PC-3 (cell line): ENCODE measurements at regions not wholly inside any gene's neighbourhood (a gene's known extent, or its start where the extent isn't known, plus 50 kb on each side); places are given as distances from the start of the nearest gene placed in this dataset.

Experiments
- ATAC-seq: fragments of 200-7000 bp; cut with Tn5 transposase; 2 replicates; pipeline ENCODE4 v1.9.1; 2020; ENCODE audit warnings: mild to moderate bottlenecking, moderate library complexity
- BruUV-seq: library from RNA; stranded (reverse); fragments of 400-500 nt; replicated peaks from 2 replicates; lab custom pipeline; 2021; lab: Mats Ljungman, UMichigan
- CTCF ChIA-PET: fragments of 300-600 bp; sonication (Branson Sonifier 250); formaldehyde crosslinking; loops from one replicate; lab custom pipeline; 2022; ENCODE audit warnings: antibody characterized with exemption; lab: Charles Lee
- POLR2A ChIA-PET: fragments of 300-600 bp; sonication (Branson Sonifier 250); formaldehyde crosslinking; loops from one replicate; lab custom pipeline; 2022; ENCODE audit warnings: antibody characterized with exemption; ENCODE audit not compliant: unreplicated experiment; lab: Charles Lee
- DNase-seq: peaks from one replicate; pipeline ENCODE4 v3.0.0-alpha.2; 2015
- H2AFZ ChIP-seq: fragments of 300-600 bp; sonication (generic); 2 replicates; pipeline ENCODE4 v1.6.0; 2016; ENCODE audit warnings: antibody characterized with exemption, low read length
- H3F3A ChIP-seq: fragments of 300-600 bp; sonication (generic); one replicate; pipeline ENCODE4 v1.6.0; 2017; ENCODE audit warnings: antibody characterized with exemption, low read length, control low read depth, mild to moderate bottlenecking; ENCODE audit not compliant: unreplicated experiment
- H3K27ac ChIP-seq: fragments of 300-600 bp; sonication (generic); 2 replicates; pipeline ENCODE4 v1.5.1; 2016; ENCODE audit warnings: mild to moderate bottlenecking, low read length
- H3K27me3 ChIP-seq: fragments of 300-600 bp; sonication (generic); 2 replicates; pipeline ENCODE4 v1.6.1; 2016; ENCODE audit warnings: low read length, mixed read lengths
- H3K36me3 ChIP-seq: fragments of 300-600 bp; sonication (generic); 2 replicates; pipeline ENCODE4 v1.6.1; 2016; ENCODE audit warnings: low read depth, mixed run types, low read length, mixed read lengths
- H3K4me1 ChIP-seq: fragments of 300-600 bp; sonication (generic); 2 replicates; pipeline ENCODE4 v1.5.1; 2016; ENCODE audit warnings: low read length; ENCODE audit not compliant: insufficient read depth
- H3K4me2 ChIP-seq: fragments of 300-600 bp; sonication (generic); 2 replicates; pipeline ENCODE4 v1.6.0; 2016; ENCODE audit warnings: low read length
- H3K4me3 ChIP-seq: fragments of 300-600 bp; sonication (generic); 2 replicates; pipeline ENCODE4 v1.5.1; 2016; ENCODE audit warnings: mild to moderate bottlenecking, low read length, mixed read lengths
- H3K79me2 ChIP-seq: fragments of 300-600 bp; sonication (generic); 2 replicates; pipeline ENCODE4 v1.6.1; 2017; ENCODE audit warnings: low read length, mixed read lengths
- H3K9ac ChIP-seq: fragments of 300-600 bp; sonication (generic); 2 replicates; pipeline ENCODE4 v1.6.0; 2016; ENCODE audit warnings: mild to moderate bottlenecking, low read length
- H3K9me2 ChIP-seq: fragments of 300-600 bp; sonication (generic); replicated peaks from 2 replicates; pipeline ENCODE4 v1.6.1; 2016; ENCODE audit warnings: mixed run types, low read length, mixed read lengths
- H3K9me3 ChIP-seq: fragments of 300-600 bp; sonication (generic); 2 replicates; pipeline ENCODE4 v1.6.1; 2016; ENCODE audit warnings: low read length, mixed read lengths
- H4K20me1 ChIP-seq: fragments of 300-600 bp; sonication (generic); 2 replicates; pipeline ENCODE4 v1.6.1; 2016; ENCODE audit warnings: low read length, mixed read lengths
- CTCF ChIP-seq: fragments of 300-600 bp; sonication (generic); conservative IDR thresholded peaks from 2 replicates; pipeline ENCODE4 v1.5.1; 2017; ENCODE audit warnings: antibody characterized with exemption, low read depth, mild to moderate bottlenecking, low read length
- EZH2 ChIP-seq: fragments of 300-600 bp; sonication (generic); IDR thresholded peaks from one replicate; pipeline ENCODE4 v1.6.1; 2017; ENCODE audit warnings: antibody characterized with exemption, mild to moderate bottlenecking, low read length; ENCODE audit not compliant: unreplicated experiment
- EZH2phosphoT487 ChIP-seq: fragments of 300-600 bp; sonication (generic); IDR thresholded peaks from 2 replicates; pipeline ENCODE4 v1.6.1; 2018; ENCODE audit warnings: mild to moderate bottlenecking, antibody characterized with exemption, low read length, borderline replicate concordance
- intact Hi-C: fragments of 100-400 bp; cut with micrococcal nuclease; formaldehyde crosslinking; loops from 2 replicates; pipeline ENCODE4 v1.9.0; 2023

DNA sequence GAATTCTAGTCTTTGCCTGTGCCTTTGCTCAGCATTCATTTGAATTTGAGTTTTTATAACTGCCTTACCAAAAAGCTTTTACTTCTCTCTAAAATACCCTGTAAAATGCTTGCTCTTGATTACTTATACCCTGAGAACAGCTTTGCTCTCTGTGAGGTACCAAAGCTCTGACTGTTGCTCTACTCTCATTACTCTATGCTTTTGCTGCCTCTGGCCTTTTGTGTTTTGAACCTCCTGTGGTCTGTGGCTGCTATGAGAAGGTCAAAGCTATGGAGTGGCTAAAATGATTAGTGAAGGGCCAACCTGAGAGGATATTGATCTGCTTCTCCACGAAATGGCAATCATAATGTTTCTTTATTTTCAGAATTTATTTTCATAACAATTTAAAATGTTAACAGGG, 375.6 kb upstream of the IMPG1 start:
- Histone ChIP-seq H3K9me3 (no peaks in the 10 kb centered on the region), H3K4me2 (no peak overlapping the region), H3K27me3 (no peaks in the 10 kb centered on the region), H3K9me2 (no peaks in the 10 kb centered on the region), H3K36me3 (no peaks in the 10 kb centered on the region), H3F3A (no peaks in the 10 kb centered on the region), H3K4me1 (no peaks in the 10 kb centered on the region), H3K27ac (no peak overlapping the region), H3K79me2 (no peaks in the 10 kb centered on the region), H3K4me3 (no peak overlapping the region), H2AFZ (no peak overlapping the region), H4K20me1 (no peaks in the 10 kb centered on the region), H3K9ac (no peak overlapping the region)
- TF ChIP-seq EZH2 (no peak), EZH2phosphoT487 (no peak), CTCF (no peak)
- CTCF ChIA-PET, result interaction anchor here (0.7 kb wide), 1 partner anchor 246 kb away, joined by 3 read pairs; no protein-coding TSS in a partner anchor
- intact Hi-C loops, result no loop called here
- no TSS peak for BruUV-seq
- ATAC-seq (no peak), DNase-seq (no peak)
- POLR2A ChIA-PET, result no interaction called here

DNA sequence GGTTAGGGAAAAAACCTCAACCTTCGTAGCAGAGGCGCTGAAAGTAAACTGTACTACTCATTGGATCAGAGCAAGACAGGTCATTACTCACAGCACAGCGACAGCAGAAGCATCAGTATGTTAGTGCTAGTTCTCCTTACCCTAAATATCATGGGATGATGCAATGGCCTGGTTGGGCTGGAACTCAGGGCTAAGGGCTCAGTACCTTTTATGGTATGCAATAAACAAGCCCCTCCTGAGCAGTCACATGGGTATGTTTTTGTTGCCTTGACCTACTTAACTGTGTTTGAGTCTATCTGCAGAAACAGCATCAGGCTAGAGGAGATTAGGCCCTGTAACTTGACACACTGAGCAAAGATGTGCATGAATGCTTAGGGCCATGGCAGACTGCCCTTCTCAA, 369.4 kb upstream of the IMPG1 start:
- H3K36me3 ChIP-seq, result no peaks in the 10 kb centered on the region
- no peak overlapping the region for H3K4me2 ChIP-seq
- BruUV-seq, result no TSS peak
- no peak overlapping the region for H2AFZ ChIP-seq
- no peak overlapping the region for H3K9ac ChIP-seq
- ChIA-PET POLR2A (no interaction called here), CTCF (no interaction called here)
- no peaks in the 10 kb centered on the region for H3F3A ChIP-seq
- no peak overlapping the region for H3K4me3 ChIP-seq
- no peak for ATAC-seq
- H3K79me2 ChIP-seq, result no peaks in the 10 kb centered on the region
- no peaks in the 10 kb centered on the region for H4K20me1 ChIP-seq
- no peaks in the 10 kb centered on the region for H3K4me1 ChIP-seq
- DNase-seq, result no peak
- no peaks in the 10 kb centered on the region for H3K9me3 ChIP-seq
- no peaks in the 10 kb centered on the region for H3K27me3 ChIP-seq
- intact Hi-C loops, result no loop called here
- no peak overlapping the region for H3K27ac ChIP-seq
- H3K9me2 ChIP-seq, result no peaks in the 10 kb centered on the region
- TF ChIP-seq EZH2phosphoT487 (no peak), CTCF (no peak)

GRCh38 chr6:76439811-76440210, 367.3 kb upstream of the IMPG1 start:
- intact Hi-C loops, result no loop called here
- no peaks in the 10 kb centered on the region for H3K36me3 ChIP-seq
- CTCF ChIA-PET, result no interaction called here

More at GRCh38 chr6:76439811-76440210, 367.3 kb upstream of the IMPG1 start:
- DNase-seq (no peak), ATAC-seq (no peak)
- H3K4me2 ChIP-seq, result no peak overlapping the region
- no peak overlapping the region for H2AFZ ChIP-seq
- no peak overlapping the region for H3K4me3 ChIP-seq
- no peaks in the 10 kb centered on the region for H3F3A ChIP-seq
- H3K9me2 ChIP-seq, result no peaks in the 10 kb centered on the region
- no peaks in the 10 kb centered on the region for H3K27me3 ChIP-seq
- BruUV-seq, result no TSS peak
- H3K9me3 ChIP-seq, result no peaks in the 10 kb centered on the region
- no peaks in the 10 kb centered on the region for H4K20me1 ChIP-seq
- POLR2A ChIA-PET, result no interaction called here
- TF ChIP-seq EZH2, result no peak
- TF ChIP-seq EZH2phosphoT487, result no peak
- no peak for TF ChIP-seq CTCF
- no peaks in the 10 kb centered on the region for H3K4me1 ChIP-seq
- no peak overlapping the region for H3K9ac ChIP-seq
- no peaks in the 10 kb centered on the region for H3K79me2 ChIP-seq
- no peak overlapping the region for H3K27ac ChIP-seq
